CD4-positive, alpha-beta T cell treated with Interleukin-17A for 1 hour (primary cell): ENCODE measurements at regions not wholly inside any gene's neighbourhood (a gene's known extent, or its start where the extent isn't known, plus 50 kb on each side); places are given as distances from the start of the nearest gene placed in this dataset.

ENCODE experiments used
- DNase-seq: peaks from one replicate; pipeline ENCODE4 v3.0.0-alpha.2; 2020

DNA sequence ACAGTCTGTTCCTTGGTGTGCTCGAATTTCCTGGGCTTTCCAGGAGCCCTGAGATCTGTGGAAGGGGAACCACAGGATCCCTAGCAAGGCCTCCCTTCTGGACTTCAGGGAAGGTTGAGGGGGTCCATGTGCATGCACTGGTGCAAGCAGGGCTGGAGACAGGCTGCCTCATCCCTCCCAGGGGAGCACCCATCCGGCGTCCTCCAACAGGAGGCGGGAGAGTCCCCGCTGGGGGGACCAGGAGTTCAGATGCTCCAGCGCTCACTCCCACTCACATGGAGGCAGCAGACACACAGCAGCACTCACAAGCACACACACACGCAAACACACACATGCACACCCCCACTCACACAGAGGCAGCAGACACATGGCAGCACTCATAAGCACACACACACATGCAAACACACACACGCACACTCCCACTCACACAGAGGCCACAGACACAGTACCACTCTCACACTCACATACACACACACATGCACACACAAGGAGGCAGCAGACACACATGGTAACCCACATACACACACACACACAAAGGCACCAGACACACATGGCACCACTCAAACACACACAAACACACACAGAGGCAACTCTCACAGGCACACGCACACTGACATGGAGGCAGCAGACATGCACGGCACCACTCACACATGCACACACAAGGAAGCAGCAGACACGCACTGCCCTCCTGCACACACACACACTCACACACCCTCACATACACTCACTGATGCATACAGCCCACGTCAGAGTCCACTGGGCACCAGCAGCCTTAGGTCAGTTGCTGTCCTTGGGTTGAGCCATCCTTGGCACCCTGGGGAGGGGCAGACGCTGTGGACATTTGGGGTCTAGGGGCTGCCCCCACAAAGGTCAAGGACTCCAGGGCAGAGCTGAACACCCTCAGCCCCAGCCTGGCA lies 247.0 kb upstream of the PPP2R2D start:
- no peak for DNase-seq

DNA sequence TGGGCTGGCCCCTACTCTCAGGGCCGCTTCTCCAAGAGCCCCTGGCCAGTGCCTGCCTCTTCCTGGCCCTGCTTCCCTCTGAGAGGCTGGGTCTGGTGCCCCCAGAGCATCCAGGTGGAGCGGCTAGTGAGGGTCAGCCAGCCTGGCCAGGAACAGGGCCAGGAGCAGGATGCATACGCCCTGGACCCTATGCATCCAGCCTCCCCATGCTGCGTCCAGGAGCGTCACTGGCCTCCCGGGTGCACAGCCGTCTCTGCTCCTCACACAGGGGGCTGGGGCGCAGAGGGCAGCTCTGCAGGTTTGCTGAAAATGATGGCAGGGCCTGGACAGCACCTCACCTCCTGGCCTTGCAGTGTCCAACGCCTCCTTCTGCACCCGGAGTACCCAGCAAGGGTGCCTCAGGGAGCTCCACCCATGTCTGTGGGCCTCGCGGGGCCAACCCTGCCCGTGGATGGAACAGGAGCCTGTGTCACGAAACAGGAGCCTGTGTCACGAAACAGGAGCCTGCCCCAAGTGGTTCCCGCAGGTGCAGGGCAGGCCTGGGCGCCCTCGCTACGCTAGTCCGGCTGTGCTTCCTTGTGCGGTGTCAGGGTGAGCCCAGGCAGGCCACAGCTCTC lies 246.2 kb upstream of the PPP2R2D start:
- no peak for DNase-seq

GRCh38 chr10:131655101-131655849 lies 245.5 kb upstream of the PPP2R2D start:
- no peak for DNase-seq

- DNase-seq, result no peak
These were observed 244.8 kb upstream of the PPP2R2D start for GRCh38 chr10:131656009-131656408.

DNA sequence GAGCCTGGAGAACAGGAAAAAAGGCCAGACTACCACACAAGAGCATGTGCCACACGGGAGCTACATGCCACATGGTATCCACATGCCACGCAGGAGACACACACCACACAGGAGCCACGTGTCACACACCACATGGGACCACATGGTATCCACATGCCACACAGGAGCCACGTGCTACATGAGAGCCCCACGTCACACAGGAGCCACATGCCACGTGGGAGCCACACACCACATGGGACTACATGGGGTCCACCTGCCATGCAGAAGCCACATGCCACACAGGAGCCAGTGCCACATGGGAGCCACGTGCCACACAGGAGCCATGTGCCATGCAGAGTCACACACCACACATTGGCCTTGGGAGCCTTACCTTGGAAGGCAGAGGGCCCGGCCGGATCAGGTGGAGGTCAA lies 244.4 kb upstream of the PPP2R2D start:
- DNase-seq, result no peak

- no peak for DNase-seq
These were observed 243.4 kb upstream of the PPP2R2D start for GRCh38 chr10:131657318-131657984.

DNA sequence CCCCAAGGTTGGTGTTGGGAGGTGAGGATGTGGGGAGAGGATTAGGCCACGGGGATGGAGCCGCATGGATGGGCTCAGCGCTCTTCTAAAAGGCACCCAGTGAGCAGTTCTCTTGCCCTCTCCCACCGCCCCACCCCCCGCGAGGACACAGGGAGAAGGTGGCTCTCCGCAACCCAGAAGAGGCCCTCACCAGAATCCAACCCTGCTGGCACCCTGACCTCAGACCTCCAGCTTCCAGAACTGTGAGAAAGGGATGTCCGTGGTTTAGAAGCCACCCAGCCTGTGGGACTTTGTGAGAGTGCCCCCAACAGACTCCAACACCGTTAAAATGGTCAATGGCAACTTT lies 242.8 kb upstream of the PPP2R2D start:
- no peak for DNase-seq

DNA sequence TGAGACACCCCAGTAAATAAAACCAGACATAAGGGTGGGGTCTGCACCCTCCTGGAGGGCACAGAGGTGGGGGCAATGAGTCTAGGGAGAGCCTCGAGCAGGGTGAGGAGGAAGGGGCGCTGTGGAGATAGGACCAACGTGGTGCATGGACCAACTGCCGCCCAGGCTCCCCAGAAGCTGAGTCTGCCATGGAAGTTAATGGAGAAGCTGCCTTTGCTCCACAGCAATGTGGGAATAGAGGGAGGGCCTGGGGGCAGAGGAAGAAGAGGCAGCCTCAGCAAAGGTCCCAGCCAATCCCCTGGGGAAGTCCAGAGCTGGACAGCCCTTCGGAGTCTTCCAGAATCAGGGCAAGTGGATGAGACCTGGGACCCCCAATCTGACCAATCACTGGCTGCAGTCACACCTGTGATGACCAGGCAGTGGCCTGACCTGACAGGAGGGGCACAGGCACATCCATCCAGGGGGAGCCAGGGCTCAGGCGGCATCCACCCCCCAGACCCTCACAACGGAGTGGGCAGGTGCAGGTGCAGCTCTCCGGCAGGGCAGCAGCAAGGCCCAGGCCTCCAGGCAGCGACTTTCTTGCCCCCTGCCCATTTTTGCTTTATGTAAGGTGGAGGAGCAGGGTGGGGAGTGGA lies 242.2 kb upstream of the PPP2R2D start:
- no peak for DNase-seq

- no peak for DNase-seq
These were observed 240.4 kb upstream of the PPP2R2D start for GRCh38 chr10:131660427-131660826.

GRCh38 chr10:131662851-131663250 lies 238.0 kb upstream of the PPP2R2D start:
- no peak for DNase-seq

DNA sequence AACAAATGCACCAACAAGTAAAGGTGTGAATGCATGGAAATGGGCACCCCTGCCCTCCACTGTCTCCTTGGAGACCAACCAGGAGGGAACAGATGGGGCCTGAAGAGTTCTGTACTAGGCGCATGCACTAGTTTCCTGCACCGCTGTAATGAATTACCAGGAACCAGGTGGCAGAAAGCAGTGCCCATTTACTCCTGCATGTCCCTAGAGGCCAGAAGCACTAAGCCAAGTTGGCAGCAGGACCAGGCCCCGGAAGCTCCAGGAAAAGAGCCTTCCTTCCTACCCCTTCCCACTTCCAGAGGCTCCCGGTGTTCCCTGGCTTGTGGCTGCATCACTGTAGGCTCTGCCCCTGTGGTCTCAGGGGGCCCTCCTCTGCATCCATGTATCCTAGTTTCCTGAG lies 237.5 kb upstream of the PPP2R2D start:
- no peak for DNase-seq

GRCh38 chr10:131666091-131666490 lies 234.7 kb upstream of the PPP2R2D start:
- no peak for DNase-seq

- no peak for DNase-seq
These were observed 233.8 kb upstream of the PPP2R2D start for GRCh38 chr10:131667047-131667446.

GRCh38 chr10:131667561-131667960 lies 233.2 kb upstream of the PPP2R2D start:
- no peak for DNase-seq

DNA sequence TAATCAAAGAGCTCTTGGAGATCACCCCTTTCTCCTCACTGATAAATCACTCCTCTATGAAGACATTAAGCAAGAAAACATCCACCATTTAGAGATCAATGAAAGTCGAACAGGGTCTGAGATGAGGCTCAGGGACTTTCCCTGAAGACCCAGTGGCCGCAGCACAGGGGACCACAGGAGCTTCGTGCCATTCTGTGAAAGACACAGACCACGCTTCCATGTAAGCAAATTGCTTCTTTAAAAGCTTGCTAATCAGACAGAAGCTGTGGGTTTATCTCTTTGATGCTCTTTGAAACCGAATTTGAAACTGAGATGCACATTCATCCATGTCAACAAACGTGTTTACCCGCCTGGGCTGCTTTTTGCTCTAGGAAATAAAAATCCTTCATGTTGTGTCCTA lies 231.9 kb upstream of the PPP2R2D start:
- DNase-seq, result no peak

DNA sequence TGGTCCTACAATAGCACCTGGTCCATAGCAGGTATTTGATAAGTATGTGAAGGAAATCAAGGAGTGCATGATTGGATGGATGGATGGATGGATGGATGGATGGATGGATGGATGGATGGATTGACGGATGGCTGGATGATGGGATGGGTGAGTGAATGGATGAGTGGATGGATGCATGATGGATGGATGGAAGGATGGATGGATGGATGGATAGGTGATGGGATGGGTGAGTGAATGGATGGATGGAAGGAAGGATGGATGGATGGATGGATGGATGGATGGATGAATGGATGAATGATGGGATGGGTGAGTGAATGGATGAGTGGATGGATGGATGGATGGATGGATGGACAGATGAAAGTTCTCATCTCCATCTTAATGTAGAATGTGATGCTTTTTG lies 231.0 kb upstream of the PPP2R2D start:
- DNase-seq, result no peak

DNA sequence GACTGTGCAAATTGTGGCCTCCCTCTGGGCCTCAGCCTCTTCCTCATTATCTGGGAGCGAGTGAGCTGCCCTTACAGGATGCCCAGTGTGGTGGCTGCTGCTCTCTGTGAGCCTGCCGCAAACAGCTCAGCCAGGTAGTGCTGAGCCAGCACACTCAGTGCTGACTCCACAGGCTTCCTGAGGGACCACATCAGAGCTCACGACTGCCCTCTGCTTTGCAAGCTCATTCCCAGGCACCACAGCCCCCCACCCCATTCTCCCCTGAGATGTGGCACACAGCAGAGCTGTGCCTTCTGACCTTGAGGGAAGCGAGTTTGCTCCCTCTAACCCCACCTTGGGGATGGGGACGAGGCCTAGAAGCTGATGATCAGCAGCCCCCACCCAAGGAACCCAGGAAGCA lies 230.5 kb upstream of the PPP2R2D start:
- DNase-seq, result no peak

DNA sequence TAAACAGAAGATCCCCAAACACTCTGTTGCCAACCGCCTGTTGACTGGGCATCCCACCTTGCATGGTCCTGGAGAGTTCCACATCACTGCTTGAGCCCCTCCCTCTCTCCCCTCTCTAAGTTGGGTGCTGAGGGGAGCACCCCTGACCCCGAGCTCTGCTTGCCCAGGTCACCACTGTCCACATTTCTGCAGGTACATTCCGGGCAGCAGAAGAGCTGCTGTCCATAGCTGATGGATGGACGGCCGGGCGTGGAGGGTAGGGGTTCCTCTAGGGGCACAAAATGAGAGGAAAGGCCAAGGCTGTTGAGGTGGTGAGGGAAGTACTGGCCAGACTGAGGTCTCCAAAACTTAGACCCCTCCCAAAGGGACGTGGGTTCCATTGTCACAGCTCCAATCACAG lies 227.4 kb upstream of the PPP2R2D start:
- DNase-seq, result no peak

DNA sequence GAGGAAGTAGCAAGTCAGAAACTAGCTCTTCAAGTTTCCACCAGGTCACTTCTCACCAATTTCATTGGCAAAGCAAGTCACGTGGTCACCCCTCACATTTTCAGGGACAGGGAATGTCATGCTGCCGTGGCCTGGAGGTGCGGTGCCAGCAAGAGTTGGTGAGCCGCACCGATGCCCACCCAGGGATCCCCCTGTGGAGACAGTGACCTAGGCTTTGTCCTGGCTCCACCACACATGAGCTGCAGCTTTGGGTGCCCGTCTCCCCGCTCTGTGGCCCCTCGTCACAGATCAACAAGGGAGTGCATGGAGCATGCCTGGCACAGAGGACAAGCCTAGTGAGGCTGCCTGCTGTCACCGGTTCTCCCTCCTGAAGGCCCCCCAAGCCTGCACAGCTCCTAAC lies 226.7 kb upstream of the PPP2R2D start:
- no peak for DNase-seq

- DNase-seq, result no peak
These were observed 225.7 kb upstream of the PPP2R2D start for GRCh38 chr10:131675104-131675503.

DNA sequence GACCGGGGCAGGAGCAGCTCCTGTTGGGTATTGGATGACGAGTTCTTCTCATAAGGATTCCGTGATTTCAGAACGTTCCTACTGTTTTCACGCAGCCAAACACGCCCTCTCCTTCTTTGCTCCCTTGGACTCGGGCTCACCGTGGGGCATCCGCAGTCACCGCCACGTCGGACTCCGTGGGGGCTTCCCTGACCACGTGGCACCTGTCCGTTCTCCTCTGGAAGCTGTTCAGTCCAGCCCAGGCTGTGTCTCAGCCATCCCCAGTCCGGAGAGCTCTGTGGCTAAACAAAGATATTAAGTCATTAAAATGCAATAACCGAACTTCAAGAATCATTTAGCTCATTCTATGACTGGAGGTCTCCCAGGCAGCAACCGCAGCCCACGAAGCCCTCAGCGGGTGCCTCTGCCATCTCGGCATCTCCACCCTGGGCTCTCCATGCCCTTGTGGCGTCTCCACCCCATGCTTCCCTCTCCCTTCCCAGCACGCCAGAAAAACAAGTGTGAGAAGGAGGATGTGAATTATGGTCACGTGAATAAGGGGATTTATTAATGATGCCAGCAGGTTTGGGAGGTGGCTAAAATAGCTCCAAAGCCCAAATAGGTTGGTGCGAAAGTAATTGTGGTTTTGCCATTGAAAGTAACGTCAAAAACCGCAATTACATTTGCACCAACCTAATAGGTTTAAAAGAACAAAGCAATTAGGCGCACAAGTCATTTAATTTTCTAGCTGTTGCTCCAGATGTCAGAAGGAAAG lies 224.6 kb upstream of the PPP2R2D start:
- no peak for DNase-seq

GRCh38 chr10:131676800-131677421 lies 223.9 kb upstream of the PPP2R2D start:
- no peak for DNase-seq
